GM21515 (cell line): ENCODE measurements at regions not wholly inside any gene's neighbourhood (a gene's known extent, or its start where the extent isn't known, plus 50 kb on each side); places are given as distances from the start of the nearest gene placed in this dataset.
"Not testable (repeated sequence)": the region's sequence is repeated elsewhere in the genome, so short reads cannot be mapped to it uniquely, and the experiment has no call there.

ENCODE experiments used
- ATAC-seq: cut with Tn5 transposase; IDR thresholded peaks from one replicate; pipeline ENCODE4 v1.9.1; 2021; ENCODE audit not compliant: unreplicated experiment

DNA sequence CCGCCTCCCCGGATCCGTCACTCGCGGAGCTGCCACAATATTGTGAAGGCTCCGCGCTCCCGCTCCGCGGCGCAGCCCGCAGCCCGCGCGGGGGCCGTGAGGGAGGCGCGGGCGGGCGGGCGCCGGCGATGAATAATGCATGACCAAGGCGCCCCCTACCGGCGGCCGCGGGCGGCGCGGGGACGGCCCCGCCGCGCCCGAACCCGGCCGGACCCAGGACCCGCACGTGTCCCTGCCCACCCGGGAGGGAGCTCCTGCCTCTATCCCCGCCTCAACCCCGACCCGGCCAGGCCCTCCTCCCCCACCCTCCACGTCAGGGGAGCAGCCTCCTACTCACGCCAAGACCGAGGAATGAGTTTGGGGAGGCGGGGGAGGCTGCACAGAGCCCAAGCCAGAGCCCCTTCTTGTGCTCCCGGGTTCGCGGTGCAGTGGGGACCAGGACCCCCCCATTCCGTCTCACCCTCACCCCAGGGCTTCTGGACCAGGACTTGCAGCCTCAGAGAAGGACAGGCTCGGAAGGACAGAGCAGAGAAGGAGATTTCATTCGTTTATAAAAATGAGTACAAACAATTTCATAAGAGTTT, 70.8 kb upstream of the CASZ1 start:
- ATAC-seq: peak; percentile 49

DNA sequence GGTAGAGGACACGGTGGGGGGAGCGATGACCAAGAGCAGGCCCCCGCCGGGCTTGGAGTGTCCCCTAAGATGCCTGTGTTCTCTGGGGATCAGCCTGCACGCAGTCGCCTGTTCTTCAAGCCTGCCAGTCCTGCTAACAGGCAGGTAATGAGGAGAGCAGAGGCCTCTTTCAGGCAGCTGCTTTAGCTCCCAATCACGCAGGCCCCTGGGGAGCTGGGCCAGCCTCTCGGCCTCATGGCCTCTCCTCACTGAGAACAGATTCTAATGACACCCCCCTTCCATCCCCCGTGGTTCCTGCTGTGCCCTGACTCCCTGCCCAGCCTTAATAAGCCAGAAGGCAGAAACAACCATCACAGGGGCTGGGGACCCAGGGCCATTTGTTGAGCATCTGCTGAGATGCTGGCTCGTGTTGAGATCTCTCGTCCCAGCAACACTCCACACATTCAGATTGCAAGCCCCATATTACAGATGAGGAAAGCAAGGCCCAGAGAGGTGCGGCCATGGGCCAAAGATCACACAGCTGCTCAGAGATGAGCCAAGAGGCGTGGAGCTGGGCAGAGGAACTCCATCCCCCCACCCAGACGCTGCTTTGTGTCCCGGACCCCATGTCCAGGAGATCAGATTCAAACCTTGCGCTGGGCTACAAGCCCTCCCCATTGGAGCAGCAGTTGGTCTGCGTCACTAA, 71.6 kb upstream of the CASZ1 start:
- ATAC-seq: no peak

DNA sequence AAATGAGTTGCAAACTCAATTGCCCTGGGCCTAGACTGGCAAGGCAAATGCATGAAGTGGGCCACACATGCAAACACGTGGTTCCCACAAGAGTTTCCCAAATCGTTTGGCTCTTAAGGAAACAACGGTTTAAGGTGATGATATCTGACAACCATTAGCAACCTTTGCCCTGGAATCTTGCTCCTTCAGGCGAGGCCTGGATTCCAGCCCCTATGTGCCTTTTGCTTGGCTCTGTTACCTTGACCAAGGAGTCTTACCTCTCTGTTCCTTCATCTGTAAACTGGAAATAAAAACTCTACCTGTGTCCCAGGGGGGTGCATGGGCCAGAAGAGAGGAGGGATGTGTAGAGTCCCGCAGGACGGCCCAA, 72.1 kb upstream of the CASZ1 start:
- ATAC-seq: no peak

DNA sequence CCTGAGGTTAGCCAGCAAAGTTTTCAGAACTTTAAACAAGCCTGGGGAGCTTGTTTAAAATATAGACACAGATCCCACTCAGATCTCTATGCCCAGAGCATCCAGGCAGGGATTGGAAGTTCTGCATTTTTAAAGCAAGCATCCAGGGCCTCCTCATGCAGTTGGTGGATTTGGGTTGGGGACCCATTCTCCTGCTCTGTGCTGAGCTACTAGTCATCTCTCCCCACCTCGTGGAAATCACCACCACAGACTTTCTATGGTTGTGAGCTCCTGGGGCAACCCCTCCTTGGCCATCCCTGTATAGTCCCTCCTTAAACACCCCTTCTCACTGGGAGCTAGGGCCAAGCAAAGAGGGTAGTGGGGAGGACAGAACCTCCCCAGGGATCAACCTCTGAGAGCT, 73.5 kb upstream of the CASZ1 start:
- ATAC-seq: no peak

DNA sequence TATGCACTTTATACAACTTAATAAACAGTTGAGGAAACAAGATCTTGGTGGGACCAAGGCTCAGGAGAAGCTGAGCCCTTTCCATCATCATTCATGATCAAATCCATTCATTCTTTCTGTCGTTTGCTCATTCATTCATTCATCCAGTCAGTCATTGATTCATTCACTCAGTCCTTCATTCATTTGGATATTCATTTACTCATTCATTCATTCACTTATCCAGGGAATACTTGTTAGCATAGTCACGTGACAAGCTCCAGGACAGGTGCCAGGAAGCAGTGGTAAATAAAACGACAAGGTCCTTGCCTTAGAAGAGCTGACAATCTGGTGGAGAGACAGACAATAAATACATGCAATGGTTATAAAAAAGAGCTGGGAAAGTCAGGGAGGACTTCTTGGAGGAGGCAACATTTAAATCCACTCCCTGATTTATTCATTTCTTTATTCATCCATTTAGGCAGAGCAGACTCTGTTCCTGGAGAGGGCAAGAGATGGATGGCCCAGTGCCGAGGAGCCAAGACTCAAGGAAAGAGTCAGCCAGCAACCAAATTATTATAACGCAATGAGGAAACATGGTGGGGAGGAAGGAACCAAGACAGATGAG, 74.1 kb upstream of the CASZ1 start:
- no peak for ATAC-seq

DNA sequence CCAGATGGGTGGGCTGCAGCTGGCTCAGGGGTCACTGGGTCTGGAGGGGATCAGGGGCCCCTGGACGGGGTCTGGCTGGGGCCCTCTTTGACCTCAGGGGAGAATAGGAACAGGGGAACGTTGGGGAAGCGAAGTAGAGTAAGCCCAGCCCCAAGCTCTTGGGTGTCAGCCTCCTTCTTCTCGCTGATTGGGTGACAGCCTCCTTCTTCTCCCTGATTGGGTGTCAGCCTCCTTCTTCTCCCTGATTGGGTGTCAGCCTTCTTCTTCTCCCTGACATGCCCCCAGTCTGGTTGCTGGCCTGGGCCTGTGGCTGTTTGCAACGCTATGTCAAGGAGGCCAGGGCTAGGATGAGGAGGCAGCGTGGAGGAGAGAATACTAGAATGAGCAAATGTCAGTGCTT, 76.7 kb upstream of the CASZ1 start:
- no peak for ATAC-seq

DNA sequence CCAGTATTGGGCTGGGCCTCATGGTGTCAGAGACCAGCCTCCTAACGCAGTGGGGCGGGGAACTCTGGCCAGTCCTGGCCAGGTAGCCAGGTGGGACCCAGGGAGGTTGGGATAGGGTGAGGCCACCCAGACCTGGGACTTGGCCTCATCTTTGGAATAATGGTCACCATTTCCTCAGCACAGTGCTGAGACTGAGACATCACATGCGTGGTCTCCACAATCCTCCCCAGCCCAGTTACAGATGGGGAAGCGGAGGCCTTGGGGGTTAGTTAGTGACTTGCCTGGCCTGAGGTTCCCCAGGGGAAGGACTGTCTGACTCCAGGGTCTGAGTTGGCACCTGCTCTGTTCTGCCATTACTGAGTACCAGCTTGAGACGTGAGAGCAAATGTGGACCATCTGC, 77.9 kb upstream of the CASZ1 start:
- ATAC-seq: no peak

DNA sequence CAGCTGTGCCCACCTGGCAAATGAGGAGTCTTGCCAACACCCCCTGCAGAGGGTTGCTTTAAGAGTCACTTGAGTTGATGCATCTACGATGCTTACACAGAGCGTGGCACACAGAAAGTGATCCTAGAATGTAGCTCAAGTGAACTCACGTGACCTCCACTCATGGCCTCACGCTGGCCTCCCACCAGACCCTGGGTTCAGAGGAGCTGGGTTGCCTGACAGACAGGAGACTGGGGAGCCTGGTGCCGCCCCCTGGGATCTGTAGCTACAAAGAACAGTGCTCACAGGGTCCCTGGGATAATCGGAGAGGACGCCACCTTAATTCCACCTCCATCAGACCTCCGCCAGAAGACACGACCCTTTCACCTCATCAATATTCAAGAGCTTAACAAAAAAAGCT, 81.4 kb upstream of the CASZ1 start:
- no peak for ATAC-seq

DNA sequence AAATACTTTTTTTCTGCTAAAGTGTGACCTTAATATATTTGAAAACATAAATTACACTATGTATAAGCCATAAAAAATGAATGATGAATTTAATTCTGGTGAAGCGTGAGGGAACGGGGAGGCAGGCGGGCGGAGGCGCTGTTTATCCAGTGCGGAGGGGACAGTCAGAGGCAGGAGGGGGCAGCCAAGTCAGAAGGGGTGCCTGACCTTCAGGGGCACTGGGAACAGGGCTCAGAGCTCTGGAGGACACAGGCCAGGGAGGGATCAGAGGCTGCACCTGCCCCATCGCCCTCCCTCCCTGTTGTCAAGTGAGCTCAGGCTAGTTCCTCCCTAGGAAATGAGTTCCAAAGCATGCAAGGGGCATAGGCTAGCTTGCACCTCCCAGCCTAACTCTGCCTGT, 82.0 kb upstream of the CASZ1 start:
- no peak for ATAC-seq

DNA sequence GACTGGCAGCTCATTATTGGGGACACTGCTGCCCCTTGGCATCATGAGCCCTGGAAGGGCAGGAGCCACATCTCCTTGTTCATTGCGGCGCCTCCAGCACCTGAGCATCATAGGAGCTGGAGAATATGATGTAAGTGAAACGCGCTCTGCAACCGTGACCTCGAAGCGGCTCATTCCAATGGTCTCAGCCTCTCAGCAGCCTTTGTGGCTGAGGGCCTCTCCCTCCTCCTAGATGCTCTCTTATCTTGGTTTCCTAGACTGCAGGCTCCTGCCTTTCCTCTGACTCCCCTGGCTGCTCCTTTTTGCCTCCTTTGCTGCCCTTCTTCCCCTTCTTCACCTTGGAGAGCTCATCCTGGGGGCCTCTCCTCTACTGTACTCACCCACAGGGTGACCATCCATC, 83.6 kb upstream of the CASZ1 start:
- ATAC-seq: no peak

DNA sequence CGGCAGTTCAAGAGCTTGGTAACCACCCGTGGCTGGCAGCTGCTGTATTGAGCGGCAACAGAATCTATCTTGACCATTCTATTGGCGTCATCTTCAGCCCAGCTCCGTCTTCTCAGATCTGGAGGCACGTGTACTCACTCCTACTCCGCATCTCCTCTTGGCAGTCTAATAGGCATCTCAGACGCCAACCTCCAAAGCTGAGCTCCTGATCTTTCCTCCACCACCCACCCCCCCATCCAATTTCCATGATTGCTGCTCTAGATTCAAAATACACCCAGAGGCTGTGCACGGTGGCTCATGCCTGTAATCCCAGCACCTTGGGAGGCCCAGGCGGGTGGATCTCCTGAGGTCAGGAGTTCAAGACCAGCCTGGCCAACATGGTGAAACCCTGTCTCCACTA, 84.6 kb upstream of the CASZ1 start:
- no peak for ATAC-seq

DNA sequence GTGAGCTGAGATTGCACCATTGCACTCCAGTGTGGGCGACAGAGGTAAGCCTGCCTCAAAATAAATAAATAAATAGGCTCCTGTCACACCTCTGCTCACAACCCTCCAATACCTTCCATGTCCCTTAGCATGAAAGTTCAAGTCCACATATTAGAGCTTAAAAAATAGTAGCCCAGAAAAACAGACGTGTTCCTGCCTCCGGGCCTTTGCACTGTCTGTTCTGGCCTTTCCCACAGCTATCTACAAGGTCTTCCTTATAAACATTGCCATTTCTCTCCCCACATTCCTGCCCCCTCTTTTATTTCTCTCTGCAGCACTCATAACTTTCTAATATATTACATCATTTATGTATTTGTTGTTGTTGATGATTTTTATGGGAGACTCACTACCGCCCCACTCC, 85.6 kb upstream of the CASZ1 start:
- ATAC-seq: no peak

DNA sequence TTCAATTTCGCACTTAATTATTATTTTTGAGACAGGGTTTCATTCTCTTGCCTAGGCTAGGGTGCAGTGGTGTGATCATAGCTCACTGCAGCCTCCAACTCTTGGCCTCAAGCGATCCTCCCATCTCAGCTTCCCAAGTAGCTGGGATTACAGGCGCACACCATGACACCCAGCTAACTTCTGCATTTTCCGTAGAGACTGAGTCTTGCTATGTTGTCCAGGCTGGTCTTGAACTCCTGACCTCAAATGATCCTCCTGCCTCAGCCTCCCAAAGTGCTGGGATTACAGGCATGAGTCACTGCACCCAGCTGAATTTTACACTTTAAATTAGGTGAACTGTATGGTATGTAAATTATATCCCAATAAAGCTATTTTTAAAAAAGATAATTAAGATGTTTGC, 90.6 kb upstream of the CASZ1 start:
- not testable (repeated sequence) for ATAC-seq

DNA sequence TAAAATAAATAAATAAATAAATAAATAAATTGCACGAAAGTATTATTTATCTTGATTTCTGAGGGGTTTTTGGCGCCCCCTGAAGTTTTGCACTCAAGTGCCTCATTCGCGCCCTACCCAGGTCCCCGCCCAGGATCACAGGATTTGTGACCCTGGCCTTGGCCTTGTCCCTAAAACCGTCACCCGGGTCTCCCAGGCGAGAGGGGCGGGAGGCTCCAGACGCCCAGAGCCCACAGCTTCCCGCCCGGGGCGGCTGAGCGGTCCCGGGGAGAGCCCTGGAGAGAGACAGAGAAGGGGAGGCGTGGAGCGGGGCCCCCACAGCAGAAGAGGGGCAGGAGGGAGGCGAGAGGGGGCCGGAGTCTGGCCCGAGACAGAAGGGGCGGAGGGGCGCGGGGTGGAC, 91.8 kb upstream of the CASZ1 start:
- ATAC-seq: no peak

DNA sequence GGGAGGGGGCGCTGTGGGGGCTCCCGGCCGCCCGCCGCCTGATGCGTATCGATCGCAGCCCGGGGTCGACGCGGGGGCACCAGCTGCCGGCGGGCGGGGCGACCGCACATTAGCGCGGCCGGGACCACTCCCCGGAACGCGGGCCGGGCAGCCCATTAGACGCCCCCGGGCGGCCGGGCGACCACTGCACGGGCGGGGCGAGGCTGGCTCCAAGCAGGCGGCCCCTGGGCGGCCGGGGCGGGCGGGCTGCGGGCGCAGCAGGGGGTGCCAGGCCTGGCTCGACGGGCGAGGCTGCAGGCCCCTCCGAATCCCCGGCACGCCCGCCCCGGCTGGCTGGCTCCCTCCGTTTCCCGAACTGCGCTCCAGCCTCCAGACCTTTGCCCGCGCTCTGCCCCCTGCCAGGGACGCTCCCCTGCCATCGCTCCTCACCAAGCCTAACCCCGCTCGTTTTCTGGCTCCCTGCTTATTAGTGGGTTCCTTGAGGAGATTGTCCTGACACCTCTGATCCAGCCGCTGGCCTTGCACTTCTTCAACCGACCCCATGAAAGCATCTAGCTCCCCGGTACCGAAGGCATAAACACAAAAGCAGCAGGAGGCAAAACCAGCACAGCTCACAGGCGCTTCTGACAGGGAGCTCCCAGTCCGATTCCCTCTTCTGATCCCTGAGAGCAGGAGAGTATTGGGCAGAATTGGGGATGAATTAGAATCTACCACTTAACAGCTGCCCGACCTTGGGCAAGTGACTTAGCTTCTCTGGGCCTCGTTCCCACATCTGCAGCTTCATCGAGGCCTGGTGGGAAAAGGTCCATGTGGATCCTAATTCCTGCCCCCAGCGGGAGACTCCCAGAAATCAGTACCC, 92.6 kb upstream of the CASZ1 start:
- no peak for ATAC-seq

DNA sequence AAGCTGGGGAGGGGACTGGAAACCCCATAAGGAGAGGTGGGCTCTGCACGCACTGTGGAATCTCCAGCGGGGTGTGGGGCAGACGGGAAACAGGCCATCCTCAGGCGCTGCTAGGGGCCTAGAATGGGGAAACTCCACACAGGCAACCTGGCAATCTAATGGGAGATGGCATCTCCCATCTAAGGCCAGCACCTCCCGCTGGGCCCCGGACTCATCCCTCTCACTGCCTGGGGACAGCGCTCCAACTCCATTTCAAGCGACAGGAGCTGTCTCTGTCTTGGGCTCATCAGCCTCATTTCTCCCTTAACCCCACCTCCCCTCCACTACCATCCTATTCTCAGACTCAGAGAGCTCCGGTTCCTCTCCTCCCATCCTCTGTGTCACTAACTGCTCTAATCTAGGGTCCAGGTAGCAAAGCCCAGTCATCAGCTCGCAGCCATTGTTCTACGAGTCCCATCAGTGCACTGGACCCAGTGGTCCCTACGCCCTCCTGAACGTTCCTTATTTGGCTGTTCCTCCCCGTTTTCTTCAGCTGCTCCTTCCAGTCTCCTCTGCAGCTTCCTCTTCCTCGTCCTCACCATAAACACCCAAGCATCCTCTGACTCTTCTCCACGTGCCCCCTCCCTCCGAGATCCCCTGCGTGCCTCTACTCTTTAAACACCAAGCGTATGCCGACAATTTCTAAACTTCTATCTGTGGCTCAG, 93.4 kb upstream of the CASZ1 start:
- ATAC-seq: no peak

DNA sequence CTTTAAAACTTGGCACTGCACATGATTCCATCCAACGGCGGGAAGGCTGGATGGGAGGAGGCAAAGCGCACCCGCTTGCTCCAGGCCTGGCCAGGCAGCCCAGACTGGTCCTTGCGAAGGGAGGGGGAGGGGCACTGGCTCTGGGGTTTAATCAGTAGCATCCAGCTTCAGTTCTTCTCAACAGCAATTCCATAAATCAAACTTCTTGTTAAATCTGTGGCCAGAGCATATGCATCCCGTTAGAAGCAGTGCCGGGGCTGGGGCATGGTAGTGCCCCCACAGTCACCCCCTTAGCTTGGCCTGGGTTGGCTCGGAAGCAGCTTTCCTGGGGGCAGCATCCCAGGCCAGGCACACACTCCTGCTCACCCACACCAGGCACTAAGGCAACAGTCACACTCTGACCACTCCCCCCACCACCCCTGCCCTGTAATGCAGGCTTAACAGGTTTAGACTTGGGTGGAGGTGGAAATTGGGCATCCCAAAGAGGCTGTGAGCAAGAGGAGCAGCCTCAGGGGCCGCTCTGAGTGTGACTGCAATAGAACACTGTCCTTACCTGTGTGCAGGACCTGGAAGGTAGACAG, 94.1 kb upstream of the CASZ1 start:
- no peak for ATAC-seq

DNA sequence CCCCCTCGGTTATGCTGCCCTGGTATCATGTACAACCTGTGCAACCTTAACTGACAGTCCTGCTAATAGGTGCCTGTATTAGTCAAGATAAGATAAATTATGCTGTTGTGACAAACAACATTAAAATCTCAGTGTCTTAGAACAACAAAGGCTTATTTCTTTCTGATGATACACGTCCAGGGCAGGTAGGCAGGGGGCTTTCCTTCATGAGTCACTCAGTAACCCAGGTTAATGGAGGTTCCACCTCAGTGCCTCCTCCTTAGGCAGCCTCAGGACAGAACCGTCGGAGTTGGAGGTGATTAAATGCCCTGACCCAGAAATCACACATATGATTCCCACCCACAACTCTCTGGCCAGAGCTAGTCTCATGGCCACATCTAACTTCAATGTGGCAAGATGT, 94.6 kb upstream of the CASZ1 start:
- no peak for ATAC-seq

DNA sequence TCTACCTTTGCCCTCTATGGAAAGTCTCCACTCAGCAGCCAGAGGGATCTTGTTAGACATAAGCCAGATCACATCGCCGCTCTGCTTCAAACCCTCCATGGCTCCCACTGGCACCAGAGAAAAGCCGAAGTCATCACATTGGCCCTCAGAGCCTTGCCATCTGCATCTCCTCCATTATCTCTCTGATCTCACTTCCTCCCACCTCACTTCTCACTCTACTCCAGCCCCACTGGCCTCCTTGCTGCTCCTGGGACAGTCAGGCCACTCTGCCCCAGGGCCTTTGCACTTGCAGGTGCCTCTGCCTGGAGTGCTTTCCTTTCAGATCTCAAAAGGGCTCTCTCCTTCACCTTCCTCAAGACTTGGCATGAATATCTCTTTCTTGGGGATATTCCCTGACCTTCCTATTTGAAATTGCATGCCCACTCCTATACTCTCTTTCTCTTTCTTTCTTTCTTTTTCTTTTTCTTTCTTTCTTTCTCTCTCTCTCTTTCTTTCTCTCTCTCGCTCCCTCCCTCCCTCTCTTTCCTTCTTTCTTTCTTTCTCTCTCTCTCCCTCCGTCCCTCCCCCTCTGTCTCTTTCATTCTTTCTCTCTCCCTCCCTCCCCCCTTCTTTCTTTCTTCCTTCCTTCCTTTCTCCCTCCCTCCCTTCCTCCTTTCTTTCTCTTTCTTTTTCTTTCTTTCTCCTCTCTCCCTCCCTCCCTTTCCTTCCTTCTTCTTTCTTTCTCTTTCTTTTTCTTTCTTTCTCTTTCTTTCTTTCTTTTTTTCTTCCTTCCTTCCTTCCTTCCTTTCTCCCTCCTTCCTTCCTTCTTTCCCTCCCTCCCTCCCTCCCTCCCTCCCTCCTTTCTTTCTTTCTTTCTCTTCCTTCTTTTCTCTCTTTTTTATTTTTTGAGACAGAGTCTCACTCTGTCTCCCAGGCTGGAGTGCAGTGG, 96.0 kb upstream of the CASZ1 start:
- no peak for ATAC-seq

DNA sequence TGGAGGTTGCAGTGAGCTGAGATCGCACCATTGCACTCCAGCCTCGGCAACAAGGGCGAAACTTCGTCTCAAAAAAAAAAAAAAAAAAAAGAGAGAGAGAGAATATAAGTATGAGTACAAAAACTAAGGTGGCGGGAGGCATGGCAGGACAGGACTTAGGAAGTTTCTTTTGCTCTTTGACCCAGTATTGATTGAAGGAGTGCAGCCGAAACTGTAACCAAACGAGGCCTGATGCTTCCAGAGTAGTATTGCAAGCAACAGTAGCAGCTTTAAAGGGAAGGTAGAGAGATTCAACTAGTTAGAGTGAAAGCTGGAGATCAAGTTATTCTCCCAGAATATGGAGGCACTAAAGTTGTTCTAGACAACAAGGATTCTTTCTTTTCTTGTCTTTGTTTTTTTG, 99.2 kb upstream of the CASZ1 start:
- no peak for ATAC-seq
